ENCODE measurements at regions not wholly inside any gene's neighbourhood (a gene's known extent, or its start where the extent isn't known, plus 50 kb on each side); places are given as distances from the start of the nearest gene placed in this dataset.

GRCh38 chr16:6656760-6657159, 675.9 kb upstream of the RBFOX1 start:
- ChIA-PET CTCF (interaction anchor here (0.7 kb wide), 1 partner anchor 88 kb away, joined by 8 read pairs; no protein-coding TSS in a partner anchor), POLR2A (no interaction called here)
- Histone ChIP-seq H3K9me3 (ENCODE audit: control insufficient read depth, insufficient read depth, low read depth, low read length) (no peaks in the 10 kb centered on the region), H3K27ac (ENCODE audit: extremely low read depth, low read depth, low read length) (no peak overlapping the region), H3K4me1 (ENCODE audit: control insufficient read depth, insufficient read depth, low read length) (no peaks in the 10 kb centered on the region), H3K36me3 (ENCODE audit: control insufficient read depth in 2 of 2, insufficient read depth in 1 of 2, low read length in 2 of 2) (no peaks in the 10 kb centered on the region), H3K4me3 (ENCODE audit: low read depth, low read length) (no peak overlapping the region)
- TF ChIP-seq ZNF202 (tag by site-specific recombination; IDR thresholded peaks at IDR 0.05; ENCODE audit: borderline replicate concordance) (no peak), ZNF621 (tag by site-specific recombination; IDR thresholded peaks at IDR 0.05) (no peak), ZNF292 (tag by site-specific recombination; IDR thresholded peaks at IDR 0.05; ENCODE audit: borderline replicate concordance, low read depth) (no peak), ZNF335 (tag by site-specific recombination; conservative IDR thresholded peaks at IDR 0.05) (no peak), EGR2 (tag by site-specific recombination; IDR thresholded peaks at IDR 0.05; ENCODE audit: low read depth) (no peak), ZNF660 (tag by site-specific recombination; IDR thresholded peaks at IDR 0.05) (no peak), ZNF26 (tag by site-specific recombination; IDR thresholded peaks at IDR 0.05) (no peak), ZNF529 (tag by site-specific recombination; IDR thresholded peaks at IDR 0.05; ENCODE audit: insufficient replicate concordance) (no peak), PBX3 (CRISPR knock-in tag; IDR thresholded peaks at IDR 0.05) (no peak), ZNF585B (tag by site-specific recombination; IDR thresholded peaks at IDR 0.05) (no peak), MZF1 (tag by site-specific recombination; IDR thresholded peaks at IDR 0.05; ENCODE audit: borderline replicate concordance) (no peak), YY2 (tag by site-specific recombination; IDR thresholded peaks at IDR 0.05) (no peak), ZNF707 (tag by site-specific recombination; IDR thresholded peaks at IDR 0.05) (no peak), ZNF670 (tag by site-specific recombination; IDR thresholded peaks at IDR 0.05; ENCODE audit: low read depth) (no peak), ZNF175 (tag by site-specific recombination; IDR thresholded peaks at IDR 0.05) (no peak), ZNF571 (tag by site-specific recombination; IDR thresholded peaks at IDR 0.05) (no peak), FEZF1 (tag by site-specific recombination; IDR thresholded peaks at IDR 0.05) (no peak), KLF16 (tag by site-specific recombination; IDR thresholded peaks at IDR 0.05) (no peak), GFI1B (tag by site-specific recombination; IDR thresholded peaks at IDR 0.05) (no peak), ZNF138 (tag by site-specific recombination; IDR thresholded peaks at IDR 0.05; ENCODE audit: borderline replicate concordance) (no peak)

- ChIA-PET POLR2A (no interaction called here), CTCF (no interaction called here)
- no peaks in the 10 kb centered on the region for H3K9me3 ChIP-seq (ENCODE audit: control insufficient read depth, insufficient read depth, low read depth, low read length)
- H3K36me3 ChIP-seq (ENCODE audit: control insufficient read depth in 2 of 2, insufficient read depth in 1 of 2, low read length in 2 of 2) = no peaks in the 10 kb centered on the region
- no peaks in the 10 kb centered on the region for H3K4me1 ChIP-seq (ENCODE audit: control insufficient read depth, insufficient read depth, low read length)
- no peak overlapping the region for H3K27ac ChIP-seq (ENCODE audit: extremely low read depth, low read depth, low read length)
- H3K4me3 ChIP-seq (ENCODE audit: low read depth, low read length) = no peak overlapping the region
- no peak for TF ChIP-seq ZEB2 (tag by site-specific recombination; IDR thresholded peaks at IDR 0.05)
- TF ChIP-seq ZBTB10 (tag by site-specific recombination; IDR thresholded peaks at IDR 0.05) = no peak
- no peak for TF ChIP-seq ZNF398 (tag by site-specific recombination; IDR thresholded peaks at IDR 0.05)
- TF ChIP-seq ZNF146 (tag by site-specific recombination; IDR thresholded peaks at IDR 0.05) = no peak
- no peak for TF ChIP-seq ZNF19 (tag by site-specific recombination; IDR thresholded peaks at IDR 0.05; ENCODE audit: low read depth)
- TF ChIP-seq ZNF37A (tag by site-specific recombination; IDR thresholded peaks at IDR 0.05) = no peak
- no peak for TF ChIP-seq ELK4 (IDR thresholded peaks at IDR 0.05; ENCODE audit: borderline replicate concordance, low read depth, low read length)
- no peak for TF ChIP-seq PRDM1 (tag by site-specific recombination; IDR thresholded peaks at IDR 0.05)
- no peak for TF ChIP-seq ZNF488 (tag by site-specific recombination; IDR thresholded peaks at IDR 0.05)
Observed at GRCh38 chr16:6646891-6647290, 685.8 kb upstream of the RBFOX1 start.

Data from HEK293 (cell line).